ENCODE measurements at regions not wholly inside any gene's neighbourhood (a gene's known extent, or its start where the extent isn't known, plus 50 kb on each side); places are given as distances from the start of the nearest gene placed in this dataset.
"Not testable (repeated sequence)": the region's sequence is repeated elsewhere in the genome, so short reads cannot be mapped to it uniquely, and the experiment has no call there.

GRCh38 chr1:117707371-117707770, 101.5 kb downstream of the TENT5C start:
- no peak for DNase-seq (ENCODE audit: low read depth in 2 of 2)

- no peak for DNase-seq (ENCODE audit: low read depth in 2 of 2)
Observed at GRCh38 chr1:117708323-117709248, 102.7 kb downstream of the TENT5C start.

GRCh38 chr1:117709249-117709691, 103.4 kb downstream of the TENT5C start:
- no peak for DNase-seq (ENCODE audit: low read depth in 2 of 2)

GRCh38 chr1:117710710-117711109, 104.9 kb downstream of the TENT5C start:
- DNase-seq (ENCODE audit: low read depth in 2 of 2): no peak

- DNase-seq (ENCODE audit: low read depth in 2 of 2): no peak
Observed at GRCh38 chr1:117712621-117713020, 106.8 kb downstream of the TENT5C start.

- DNase-seq (ENCODE audit: low read depth in 2 of 2): no peak
Observed at GRCh38 chr1:117714546-117714945, 108.7 kb downstream of the TENT5C start.

- DNase-seq (ENCODE audit: low read depth in 2 of 2): not testable (repeated sequence)
Observed at GRCh38 chr1:117716030-117716429, 110.2 kb downstream of the TENT5C start.

GRCh38 chr1:117717980-117718379, 112.1 kb downstream of the TENT5C start:
- not testable (repeated sequence) for DNase-seq (ENCODE audit: low read depth in 2 of 2)

GRCh38 chr1:117718596-117718995, 112.7 kb downstream of the TENT5C start:
- DNase-seq (ENCODE audit: low read depth in 2 of 2): not testable (repeated sequence)

GRCh38 chr1:117719004-117719403, 113.2 kb downstream of the TENT5C start:
- no peak for DNase-seq (ENCODE audit: low read depth in 2 of 2)

- DNase-seq (ENCODE audit: low read depth in 2 of 2): no peak
Observed at GRCh38 chr1:117732065-117732797, 126.4 kb downstream of the TENT5C start.

GRCh38 chr1:117732956-117733355, 127.1 kb downstream of the TENT5C start:
- no peak for DNase-seq (ENCODE audit: low read depth in 2 of 2)

- no peak for DNase-seq (ENCODE audit: low read depth in 2 of 2)
Observed at GRCh38 chr1:117734403-117734802, 128.6 kb downstream of the TENT5C start.

- peak in 1 of 2 donors; percentile 19 for DNase-seq (ENCODE audit: low read depth in 2 of 2)
Observed at GRCh38 chr1:117735045-117735992, 129.5 kb downstream of the TENT5C start.

GRCh38 chr1:117739504-117739903, 133.7 kb downstream of the TENT5C start:
- no peak for DNase-seq (ENCODE audit: low read depth in 2 of 2)

- DNase-seq (ENCODE audit: low read depth in 2 of 2): no peak
Observed at GRCh38 chr1:117740496-117740895, 134.6 kb downstream of the TENT5C start.

GRCh38 chr1:117746565-117746964, 140.7 kb downstream of the TENT5C start:
- not testable (repeated sequence) for DNase-seq (ENCODE audit: low read depth in 2 of 2)

GRCh38 chr1:117747605-117748004, 141.8 kb downstream of the TENT5C start:
- DNase-seq (ENCODE audit: low read depth in 2 of 2): no peak

- DNase-seq (ENCODE audit: low read depth in 2 of 2): no peak
Observed at GRCh38 chr1:117751321-117751720, 145.5 kb downstream of the TENT5C start.

- no peak for DNase-seq (ENCODE audit: low read depth in 2 of 2)
Observed at GRCh38 chr1:117752661-117753060, 146.8 kb downstream of the TENT5C start.

- DNase-seq (ENCODE audit: low read depth in 2 of 2): no peak
Observed at GRCh38 chr1:117753232-117753631, 147.4 kb downstream of the TENT5C start.

GRCh38 chr1:117753652-117754051, 147.8 kb downstream of the TENT5C start:
- no peak for DNase-seq (ENCODE audit: low read depth in 2 of 2)

Measured in stimulated activated CD8-positive, alpha-beta memory T cell treated with anti-CD3 and anti-CD28 coated beads, Interleukin-15, amount 100 ng/mL, for 4 hours (primary cell).